ENCODE measurements at regions not wholly inside any gene's neighbourhood (a gene's known extent, or its start where the extent isn't known, plus 50 kb on each side); places are given as distances from the start of the nearest gene placed in this dataset.

DNA sequence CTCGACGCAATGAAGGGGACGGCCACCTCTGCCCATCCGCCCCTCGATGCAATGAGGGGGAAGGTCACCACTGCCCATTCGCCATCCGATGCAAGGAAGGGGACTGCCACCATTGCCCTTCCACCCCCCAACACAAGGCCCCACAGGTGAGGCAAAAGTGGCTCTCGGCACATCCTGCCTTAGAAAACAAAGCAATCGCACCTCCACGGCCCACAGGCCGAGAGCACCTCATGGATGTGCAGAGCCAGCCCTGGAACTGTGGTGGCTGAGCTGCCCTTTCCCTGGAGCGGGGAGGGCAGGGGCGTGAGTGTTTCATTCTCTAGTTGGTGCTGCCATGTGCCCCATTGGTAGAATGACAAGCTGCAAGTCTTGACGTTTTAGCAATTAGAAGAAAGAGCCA, 320.6 kb upstream of the SALL3 start:
- no peak overlapping the region for H3K4me3 Mint-ChIP-seq (ENCODE audit: low read depth)

DNA sequence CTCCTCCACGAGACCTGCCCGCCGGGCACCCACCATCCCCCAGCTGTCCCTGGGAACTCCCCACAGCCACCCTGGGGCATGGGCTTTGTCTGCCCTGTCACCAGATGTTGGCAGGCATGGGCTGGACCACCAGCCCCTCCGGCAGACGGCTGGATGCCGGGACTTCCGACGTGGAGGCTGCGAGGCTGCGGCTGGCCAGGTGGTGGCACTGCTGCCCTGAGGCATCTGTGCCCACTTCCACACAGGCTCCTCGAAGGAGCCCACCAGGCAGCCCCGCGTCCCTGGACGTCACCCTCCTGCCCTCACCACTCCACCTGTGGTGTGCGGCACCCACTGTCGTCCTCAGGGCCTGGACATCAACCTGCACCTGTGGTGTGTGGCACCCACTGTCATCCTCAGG, 319.9 kb upstream of the SALL3 start:
- Mint-ChIP-seq H3K36me3 (ENCODE audit: low read depth) (no peaks in the 10 kb centered on the region), H3K9me3 (no peaks in the 10 kb centered on the region), H3K4me3 (ENCODE audit: low read depth) (no peak overlapping the region), H3K27ac (no peak overlapping the region), H3K4me1 (ENCODE audit: low read depth) (no peaks in the 10 kb centered on the region), H3K27me3 (ENCODE audit: low read depth) (no peaks in the 10 kb centered on the region)
- intact Hi-C loops (cut with micrococcal nuclease): no loop called here
- DNase-seq (ENCODE audit: low spot score): no peak

More for the DNA sequence above, 320.6 kb upstream of the SALL3 start:
- no peaks in the 10 kb centered on the region for H3K9me3 Mint-ChIP-seq
- no peaks in the 10 kb centered on the region for H3K36me3 Mint-ChIP-seq (ENCODE audit: low read depth)
- H3K4me1 Mint-ChIP-seq (ENCODE audit: low read depth): no peaks in the 10 kb centered on the region
- no peak overlapping the region for H3K27ac Mint-ChIP-seq
- intact Hi-C loops (cut with micrococcal nuclease): no loop called here
- no peak for DNase-seq (ENCODE audit: low spot score)
- H3K27me3 Mint-ChIP-seq (ENCODE audit: low read depth): no peaks in the 10 kb centered on the region

DNA sequence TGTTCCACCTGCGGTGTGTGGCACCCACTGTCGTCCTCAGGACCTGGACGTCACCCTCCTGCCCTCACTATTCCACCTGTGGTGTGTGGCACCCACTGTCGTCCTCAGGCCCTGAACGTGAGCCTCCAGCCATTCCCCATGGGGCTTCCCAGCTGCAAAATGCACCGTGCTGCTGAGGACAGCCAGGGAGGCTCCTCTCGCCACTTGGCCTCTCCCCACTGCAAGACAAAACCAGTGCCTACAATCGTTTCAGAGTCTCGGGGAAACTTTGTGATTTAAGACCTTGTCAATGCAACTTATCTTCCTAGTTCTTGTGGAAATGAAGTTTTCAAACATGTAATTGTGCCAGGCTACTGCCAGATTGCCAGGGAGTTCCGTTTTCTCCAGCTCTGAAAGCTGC, 319.3 kb upstream of the SALL3 start:
- H3K27ac Mint-ChIP-seq: no peak overlapping the region
- H3K4me1 Mint-ChIP-seq (ENCODE audit: low read depth): no peaks in the 10 kb centered on the region
- no peak for DNase-seq (ENCODE audit: low spot score)
- no peaks in the 10 kb centered on the region for H3K36me3 Mint-ChIP-seq (ENCODE audit: low read depth)
- no peaks in the 10 kb centered on the region for H3K9me3 Mint-ChIP-seq
- no peaks in the 10 kb centered on the region for H3K27me3 Mint-ChIP-seq (ENCODE audit: low read depth)
- H3K4me3 Mint-ChIP-seq (ENCODE audit: low read depth): no peak overlapping the region
- intact Hi-C loops (cut with micrococcal nuclease): no loop called here

GRCh38 chr18:78661316-78661715, 318.3 kb upstream of the SALL3 start:
- intact Hi-C loops (cut with micrococcal nuclease): no loop called here
- no peaks in the 10 kb centered on the region for H3K27me3 Mint-ChIP-seq (ENCODE audit: low read depth)
- H3K4me1 Mint-ChIP-seq (ENCODE audit: low read depth): no peaks in the 10 kb centered on the region

GRCh38 chr18:78662879-78663278, 316.7 kb upstream of the SALL3 start:
- no peak for DNase-seq (ENCODE audit: low spot score)
- no peak overlapping the region for H3K4me3 Mint-ChIP-seq (ENCODE audit: low read depth)
- no peak overlapping the region for H3K27ac Mint-ChIP-seq
- no peaks in the 10 kb centered on the region for H3K27me3 Mint-ChIP-seq (ENCODE audit: low read depth)
- no peaks in the 10 kb centered on the region for H3K4me1 Mint-ChIP-seq (ENCODE audit: low read depth)
- no peaks in the 10 kb centered on the region for H3K36me3 Mint-ChIP-seq (ENCODE audit: low read depth)
- no peaks in the 10 kb centered on the region for H3K9me3 Mint-ChIP-seq
- intact Hi-C loops (cut with micrococcal nuclease): no loop called here

More at GRCh38 chr18:78661316-78661715, 318.3 kb upstream of the SALL3 start:
- Mint-ChIP-seq H3K27ac (no peak overlapping the region), H3K36me3 (ENCODE audit: low read depth) (no peaks in the 10 kb centered on the region), H3K4me3 (ENCODE audit: low read depth) (no peak overlapping the region), H3K9me3 (no peaks in the 10 kb centered on the region)
- no peak for DNase-seq (ENCODE audit: low spot score)

DNA sequence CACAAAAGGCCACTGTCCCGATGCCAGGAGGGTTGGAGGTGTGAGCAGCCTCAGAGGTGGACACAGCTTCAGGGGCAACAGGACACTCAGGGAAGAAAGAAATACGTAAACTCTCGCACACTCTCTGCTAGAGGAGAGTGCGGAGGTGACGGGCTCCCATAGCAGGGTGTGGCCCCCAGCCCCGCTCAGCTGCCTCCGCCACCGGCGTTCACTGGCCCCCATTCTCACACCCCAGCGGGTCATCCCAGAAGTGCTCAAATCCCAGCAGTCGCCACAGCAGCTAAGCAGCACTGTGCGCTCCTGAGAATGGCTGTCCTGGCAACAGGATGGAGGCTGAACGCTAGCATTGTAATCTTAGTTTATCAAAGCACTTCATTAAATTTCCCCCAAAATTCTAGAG, 315.6 kb upstream of the SALL3 start:
- intact Hi-C loops (cut with micrococcal nuclease): no loop called here
- DNase-seq (ENCODE audit: low spot score): no peak
- no peak overlapping the region for H3K4me3 Mint-ChIP-seq (ENCODE audit: low read depth)
- H3K27ac Mint-ChIP-seq: no peak overlapping the region
- H3K4me1 Mint-ChIP-seq (ENCODE audit: low read depth): no peaks in the 10 kb centered on the region
- no peaks in the 10 kb centered on the region for H3K27me3 Mint-ChIP-seq (ENCODE audit: low read depth)
- H3K9me3 Mint-ChIP-seq: no peaks in the 10 kb centered on the region
- no peaks in the 10 kb centered on the region for H3K36me3 Mint-ChIP-seq (ENCODE audit: low read depth)

DNA sequence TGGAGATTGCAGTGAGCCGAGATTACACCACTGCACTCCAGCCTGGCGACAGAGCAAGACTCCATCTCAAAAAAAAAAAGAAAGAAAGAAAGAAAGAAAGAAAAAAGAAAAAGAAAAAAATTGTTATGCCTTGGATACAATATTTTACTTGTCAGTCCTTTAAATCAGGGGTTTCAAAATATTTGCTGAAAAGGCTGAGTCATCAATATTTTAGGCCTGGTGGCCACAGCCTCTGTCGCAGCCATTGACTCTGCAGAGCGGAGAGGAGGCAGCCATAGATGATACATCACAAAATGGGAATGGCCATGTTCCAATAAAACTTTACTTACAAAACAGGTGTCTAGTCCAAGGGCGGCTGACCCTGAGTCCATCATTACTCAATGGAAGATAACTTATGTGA, 314.8 kb upstream of the SALL3 start:
- H3K27me3 Mint-ChIP-seq (ENCODE audit: low read depth): no peaks in the 10 kb centered on the region
- H3K4me3 Mint-ChIP-seq (ENCODE audit: low read depth): no peak overlapping the region
- intact Hi-C loops (cut with micrococcal nuclease): no loop called here
- no peaks in the 10 kb centered on the region for H3K4me1 Mint-ChIP-seq (ENCODE audit: low read depth)
- H3K36me3 Mint-ChIP-seq (ENCODE audit: low read depth): no peaks in the 10 kb centered on the region
- no peak overlapping the region for H3K27ac Mint-ChIP-seq
- H3K9me3 Mint-ChIP-seq: no peaks in the 10 kb centered on the region
- no peak for DNase-seq (ENCODE audit: low spot score)

- H3K4me1 Mint-ChIP-seq (ENCODE audit: low read depth): no peaks in the 10 kb centered on the region
- no peaks in the 10 kb centered on the region for H3K27me3 Mint-ChIP-seq (ENCODE audit: low read depth)
- H3K4me3 Mint-ChIP-seq (ENCODE audit: low read depth): no peak overlapping the region
- intact Hi-C loops (cut with micrococcal nuclease): no loop called here
- H3K27ac Mint-ChIP-seq: no peak overlapping the region
- no peaks in the 10 kb centered on the region for H3K9me3 Mint-ChIP-seq
- H3K36me3 Mint-ChIP-seq (ENCODE audit: low read depth): no peaks in the 10 kb centered on the region
- no peak for DNase-seq (ENCODE audit: low spot score)
Observed at GRCh38 chr18:78665644-78666043, 314.0 kb upstream of the SALL3 start.

- no peaks in the 10 kb centered on the region for H3K27me3 Mint-ChIP-seq (ENCODE audit: low read depth)
- no peaks in the 10 kb centered on the region for H3K36me3 Mint-ChIP-seq (ENCODE audit: low read depth)
- H3K9me3 Mint-ChIP-seq: no peaks in the 10 kb centered on the region
- no peak overlapping the region for H3K27ac Mint-ChIP-seq
- DNase-seq (ENCODE audit: low spot score): no peak
- H3K4me1 Mint-ChIP-seq (ENCODE audit: low read depth): no peaks in the 10 kb centered on the region
- no peak overlapping the region for H3K4me3 Mint-ChIP-seq (ENCODE audit: low read depth)
- intact Hi-C loops (cut with micrococcal nuclease): no loop called here
Observed at GRCh38 chr18:78666666-78667335, 312.8 kb upstream of the SALL3 start.

DNA sequence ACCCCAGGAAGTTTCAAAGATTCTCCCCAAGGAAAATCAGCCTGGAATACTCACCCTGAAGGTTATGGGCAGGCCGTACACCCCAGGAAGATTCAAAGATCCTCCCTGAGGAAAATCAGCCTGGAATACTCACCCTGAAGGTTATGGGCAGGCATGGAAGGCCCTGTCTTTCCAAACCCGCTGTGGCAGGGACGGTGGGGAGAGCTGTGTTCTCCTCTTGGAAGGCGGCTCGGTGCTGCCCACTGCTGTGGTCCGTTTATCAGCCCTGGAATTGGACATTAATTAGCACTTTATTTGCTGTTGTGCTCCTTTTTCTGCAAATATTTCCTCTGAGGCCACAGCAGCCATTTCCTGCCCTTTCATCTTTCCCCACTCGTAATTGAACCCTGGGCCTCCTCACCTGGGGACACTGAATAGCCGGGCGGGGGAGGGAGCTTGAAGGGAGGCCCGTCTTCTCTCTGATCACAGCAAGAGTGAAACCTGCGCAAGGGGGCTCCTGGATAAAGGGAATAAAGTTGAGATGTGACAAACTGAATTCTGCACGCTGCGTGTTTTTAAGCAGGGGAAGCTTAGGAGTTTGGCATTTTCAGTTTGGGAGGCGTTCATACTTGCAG, 308.7 kb upstream of the SALL3 start:
- Mint-ChIP-seq H3K4me1 (ENCODE audit: low read depth) (no peaks in the 10 kb centered on the region), H3K27ac (no peak overlapping the region), H3K4me3 (ENCODE audit: low read depth) (no peak overlapping the region), H3K27me3 (ENCODE audit: low read depth) (no peaks in the 10 kb centered on the region), H3K9me3 (no peaks in the 10 kb centered on the region), H3K36me3 (ENCODE audit: low read depth) (no peaks in the 10 kb centered on the region)
- no peak for DNase-seq (ENCODE audit: low spot score)
- intact Hi-C loops (cut with micrococcal nuclease): no loop called here

DNA sequence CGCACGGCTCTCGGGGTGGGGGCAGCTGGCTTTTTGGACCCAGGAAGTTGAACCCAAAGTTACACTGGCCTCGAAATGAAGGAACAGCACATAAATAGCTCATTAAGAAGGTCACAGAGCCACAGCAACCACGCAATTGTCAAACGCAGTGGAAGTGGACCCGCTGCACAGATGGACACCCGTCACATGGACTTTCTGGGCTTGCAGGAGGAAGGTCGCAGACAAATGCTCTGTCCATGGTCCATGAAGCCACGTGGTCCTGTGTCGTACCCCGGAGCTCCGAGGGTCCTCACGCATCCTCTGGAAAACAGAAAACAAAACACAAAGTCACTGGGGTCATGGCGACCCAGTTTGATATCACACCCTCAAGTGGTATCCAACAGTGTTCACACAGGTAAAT, 308.1 kb upstream of the SALL3 start:
- Mint-ChIP-seq H3K27me3 (ENCODE audit: low read depth) (no peaks in the 10 kb centered on the region), H3K9me3 (no peaks in the 10 kb centered on the region), H3K4me1 (ENCODE audit: low read depth) (no peaks in the 10 kb centered on the region), H3K27ac (no peak overlapping the region), H3K36me3 (ENCODE audit: low read depth) (no peaks in the 10 kb centered on the region), H3K4me3 (ENCODE audit: low read depth) (no peak overlapping the region)
- intact Hi-C loops (cut with micrococcal nuclease): no loop called here
- no peak for DNase-seq (ENCODE audit: low spot score)

GRCh38 chr18:78672862-78673446, 306.7 kb upstream of the SALL3 start:
- H3K4me1 Mint-ChIP-seq (ENCODE audit: low read depth): no peaks in the 10 kb centered on the region
- no peaks in the 10 kb centered on the region for H3K36me3 Mint-ChIP-seq (ENCODE audit: low read depth)
- no peak overlapping the region for H3K4me3 Mint-ChIP-seq (ENCODE audit: low read depth)
- H3K27ac Mint-ChIP-seq: no peak overlapping the region
- intact Hi-C loops (cut with micrococcal nuclease): no loop called here
- no peaks in the 10 kb centered on the region for H3K27me3 Mint-ChIP-seq (ENCODE audit: low read depth)
- DNase-seq (ENCODE audit: low spot score): no peak
- H3K9me3 Mint-ChIP-seq: no peaks in the 10 kb centered on the region

GRCh38 chr18:78673516-78674321, 305.9 kb upstream of the SALL3 start:
- Mint-ChIP-seq H3K27ac (no peak overlapping the region), H3K36me3 (ENCODE audit: low read depth) (no peaks in the 10 kb centered on the region), H3K4me3 (ENCODE audit: low read depth) (no peak overlapping the region), H3K9me3 (no peaks in the 10 kb centered on the region), H3K27me3 (ENCODE audit: low read depth) (no peaks in the 10 kb centered on the region), H3K4me1 (ENCODE audit: low read depth) (no peaks in the 10 kb centered on the region)
- intact Hi-C loops (cut with micrococcal nuclease): no loop called here
- no peak for DNase-seq (ENCODE audit: low spot score)

Measured in activated T-helper 2 cell treated with anti-CD3 and anti-CD28 coated beads, Interferon-gamma antibody, Interleukin-2, Interleukin-4, amounts not matched to agents 10 μg/mL and 5 μg/mL and 100 μg/mL, durations not matched to agents 14 hours and 24 hours and 36 hours (primary cell).